AG10803 (cell line): ENCODE measurements at regions not wholly inside any gene's neighbourhood (a gene's known extent, or its start where the extent isn't known, plus 50 kb on each side); places are given as distances from the start of the nearest gene placed in this dataset.
"Not testable (repeated sequence)": the region's sequence is repeated elsewhere in the genome, so short reads cannot be mapped to it uniquely, and the experiment has no call there.

Source experiments
- DNase-seq: peaks from one replicate; pipeline ENCODE4 v3.0.0; 2010; ENCODE audit warnings: low read depth
- H3K4me3 ChIP-seq: 2 replicates; pipeline ENCODE4 v1.5.1; 2011; ENCODE audit warnings: mild to moderate bottlenecking, low read length, control low read depth
- TF ChIP-seq, protein P1 (sequence below): conservative IDR thresholded peaks from 2 replicates; pipeline ENCODE4 v1.5.1; 2011; ENCODE audit warnings: mild to moderate bottlenecking, low read length, control low read depth, inconsistent platforms

DNA sequence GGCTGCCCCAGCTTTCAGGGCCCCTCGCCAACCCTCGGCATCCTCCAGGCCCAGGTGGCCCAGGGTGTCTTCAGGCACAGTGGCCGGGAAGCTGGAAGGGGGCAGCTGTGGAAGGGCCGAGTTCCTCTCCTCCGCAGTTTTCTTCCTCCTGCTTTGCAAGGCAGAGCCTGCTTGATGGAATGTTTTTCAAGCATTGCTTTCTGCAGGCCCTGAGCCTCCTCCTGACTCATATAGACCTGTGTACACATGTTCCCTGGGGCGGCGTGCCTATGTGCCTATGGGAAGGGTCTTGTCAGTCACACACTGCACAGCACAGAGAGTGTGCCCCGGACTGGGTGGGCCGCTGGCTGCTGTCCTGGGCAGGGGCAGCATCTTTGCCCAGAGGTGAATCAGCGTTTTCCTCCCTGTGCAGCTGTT, 107.5 kb downstream of the ERMARD start:
- no peak for DNase-seq
- no peak overlapping the region for H3K4me3 ChIP-seq
- TF ChIP-seq, protein P1, sequence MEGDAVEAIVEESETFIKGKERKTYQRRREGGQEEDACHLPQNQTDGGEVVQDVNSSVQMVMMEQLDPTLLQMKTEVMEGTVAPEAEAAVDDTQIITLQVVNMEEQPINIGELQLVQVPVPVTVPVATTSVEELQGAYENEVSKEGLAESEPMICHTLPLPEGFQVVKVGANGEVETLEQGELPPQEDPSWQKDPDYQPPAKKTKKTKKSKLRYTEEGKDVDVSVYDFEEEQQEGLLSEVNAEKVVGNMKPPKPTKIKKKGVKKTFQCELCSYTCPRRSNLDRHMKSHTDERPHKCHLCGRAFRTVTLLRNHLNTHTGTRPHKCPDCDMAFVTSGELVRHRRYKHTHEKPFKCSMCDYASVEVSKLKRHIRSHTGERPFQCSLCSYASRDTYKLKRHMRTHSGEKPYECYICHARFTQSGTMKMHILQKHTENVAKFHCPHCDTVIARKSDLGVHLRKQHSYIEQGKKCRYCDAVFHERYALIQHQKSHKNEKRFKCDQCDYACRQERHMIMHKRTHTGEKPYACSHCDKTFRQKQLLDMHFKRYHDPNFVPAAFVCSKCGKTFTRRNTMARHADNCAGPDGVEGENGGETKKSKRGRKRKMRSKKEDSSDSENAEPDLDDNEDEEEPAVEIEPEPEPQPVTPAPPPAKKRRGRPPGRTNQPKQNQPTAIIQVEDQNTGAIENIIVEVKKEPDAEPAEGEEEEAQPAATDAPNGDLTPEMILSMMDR = no peak

DNA sequence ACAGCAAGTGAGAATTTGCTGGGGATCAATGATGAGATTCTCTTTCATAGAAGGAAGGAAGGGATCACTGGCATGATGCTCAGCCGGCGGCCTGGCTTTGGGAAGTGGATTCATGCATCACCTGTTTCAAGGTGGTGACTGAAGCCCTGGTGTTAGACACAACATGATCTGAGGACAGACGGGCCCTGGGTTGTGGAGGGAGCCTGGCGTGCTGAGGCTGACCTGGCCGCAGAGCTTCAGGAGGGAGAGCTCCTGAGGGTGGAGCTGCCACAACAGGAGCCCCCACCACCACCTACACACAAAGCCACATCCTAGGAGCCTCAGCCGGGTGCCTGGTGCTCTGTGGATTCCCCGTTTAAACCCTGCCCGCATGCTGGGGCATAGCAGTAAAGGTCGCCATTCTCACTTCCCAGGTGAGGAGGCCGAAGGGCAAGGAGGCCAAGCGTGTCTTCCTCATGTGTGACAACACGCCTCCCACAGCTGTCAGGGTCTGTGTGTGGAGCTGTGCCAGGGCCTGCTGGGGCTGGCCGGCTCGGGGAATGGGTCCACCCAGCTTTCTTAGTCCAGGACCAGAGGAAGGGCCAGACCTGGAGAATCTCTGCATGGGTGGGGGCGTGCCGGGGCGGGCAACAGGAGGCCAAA, 107.0 kb downstream of the ERMARD start:
- H3K4me3 ChIP-seq = no peak overlapping the region
- no peak for DNase-seq
- TF ChIP-seq, protein P1 = no peak

DNA sequence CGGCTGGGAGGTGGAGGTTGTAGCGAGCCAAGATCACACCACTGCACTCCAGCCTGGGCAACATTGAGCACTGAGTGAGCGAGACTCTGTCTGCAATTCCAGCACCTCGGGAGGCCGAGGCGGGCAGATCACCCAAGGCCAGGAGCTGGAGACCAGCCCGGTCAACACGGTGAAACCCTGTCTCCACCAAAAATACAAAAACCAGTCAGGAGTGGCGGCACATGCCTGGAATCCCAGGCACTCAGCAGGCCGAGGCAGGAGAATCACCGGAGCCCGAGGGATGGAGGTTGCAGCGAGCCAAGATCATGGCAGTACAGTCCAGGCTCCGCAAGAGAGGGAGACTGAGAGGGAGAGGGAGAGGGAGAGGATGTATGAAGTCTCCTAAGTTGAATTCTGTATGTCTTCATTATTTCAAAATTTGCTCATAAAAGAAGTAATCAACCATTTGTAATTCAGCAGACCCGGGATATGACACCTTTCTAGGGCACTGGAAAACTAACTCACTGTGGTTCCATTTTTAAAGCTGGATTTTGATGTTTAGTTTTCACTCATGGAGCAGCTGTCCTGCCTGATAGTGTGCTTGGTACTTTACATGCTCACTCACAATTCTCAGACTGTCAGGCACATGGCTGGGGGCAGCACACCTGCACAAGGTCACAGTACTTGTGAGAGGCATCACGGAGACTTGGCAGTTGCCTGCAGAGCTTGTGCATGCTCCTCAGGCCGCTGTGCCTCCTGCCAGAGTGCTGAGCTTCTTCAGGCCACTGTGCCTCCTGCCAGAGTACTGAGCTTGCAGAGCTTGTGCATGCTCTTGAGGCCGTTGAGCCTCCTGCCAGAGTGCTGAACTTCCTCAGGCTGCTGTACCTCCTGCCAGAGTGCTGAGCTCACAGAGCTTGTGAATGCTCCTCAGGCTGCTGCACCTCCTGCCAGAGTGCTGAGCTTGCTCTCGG, 106.2 kb downstream of the ERMARD start:
- TF ChIP-seq, protein P1 = no peak
- no peak for DNase-seq
- H3K4me3 ChIP-seq = no peak overlapping the region

DNA sequence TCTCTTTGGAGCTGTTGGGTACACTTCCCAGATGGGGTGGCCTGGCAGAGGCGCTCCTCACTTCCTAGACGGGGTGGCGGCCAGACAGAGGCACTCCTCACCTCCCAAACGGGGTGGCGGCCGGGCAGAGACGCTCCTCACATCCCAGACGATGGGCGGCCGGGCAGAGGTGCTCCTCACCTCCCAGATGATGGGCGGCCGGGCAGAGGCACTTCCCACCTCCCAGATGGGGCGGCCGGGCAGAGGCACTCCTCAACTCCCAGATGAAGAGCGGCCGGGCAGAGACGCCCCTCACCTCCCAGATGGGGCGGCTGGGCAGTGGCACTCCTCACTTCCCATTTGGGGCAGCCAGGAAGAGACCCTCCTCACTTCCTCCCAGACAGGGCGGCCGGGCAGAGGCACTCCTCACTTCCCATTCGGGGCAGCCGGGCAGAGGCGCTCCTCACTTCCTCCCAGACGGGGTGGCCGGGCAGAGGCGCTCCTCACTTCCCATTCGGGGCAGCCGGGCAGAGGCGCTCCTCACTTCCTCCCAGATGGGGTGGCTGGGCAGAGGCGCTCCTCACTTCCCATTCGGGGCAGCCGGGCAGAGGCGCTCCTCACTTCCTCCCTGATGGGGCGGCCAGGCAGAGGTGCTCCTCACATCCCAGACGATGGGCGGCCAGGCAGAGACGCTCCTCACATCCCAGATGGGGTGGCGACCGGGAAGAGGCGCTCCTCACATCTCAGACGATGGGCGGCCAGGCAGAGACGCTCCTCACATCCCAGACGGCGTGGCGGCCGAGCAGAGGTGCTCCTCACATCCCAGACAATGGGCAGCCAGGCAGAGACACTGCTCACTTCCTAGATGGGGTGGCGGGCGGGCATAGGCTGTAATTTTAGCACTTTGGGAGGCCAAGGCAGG, 105.3 kb downstream of the ERMARD start:
- not testable (repeated sequence) for H3K4me3 ChIP-seq, DNase-seq

DNA sequence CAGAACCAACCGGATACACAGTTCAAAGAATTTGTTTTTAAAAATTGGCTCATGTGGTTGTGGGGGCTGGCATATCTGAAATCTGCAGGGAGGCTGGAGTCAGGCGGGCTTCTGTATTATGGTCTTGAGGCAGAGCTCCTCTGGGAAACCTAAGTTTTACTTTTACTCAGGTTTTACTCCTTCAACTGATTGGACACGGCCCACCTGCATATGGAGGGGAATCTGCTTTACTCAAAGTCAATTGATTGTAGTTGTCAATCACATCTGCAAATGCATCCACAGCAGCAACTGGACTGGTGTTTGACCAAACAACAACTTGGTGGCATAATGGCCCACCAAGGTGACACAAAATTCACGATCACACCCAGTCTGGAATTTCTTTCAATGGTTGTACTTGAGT, 103.4 kb downstream of the ERMARD start:
- H3K4me3 ChIP-seq = no peak overlapping the region
- DNase-seq = no peak
- TF ChIP-seq, protein P1 = no peak

DNA sequence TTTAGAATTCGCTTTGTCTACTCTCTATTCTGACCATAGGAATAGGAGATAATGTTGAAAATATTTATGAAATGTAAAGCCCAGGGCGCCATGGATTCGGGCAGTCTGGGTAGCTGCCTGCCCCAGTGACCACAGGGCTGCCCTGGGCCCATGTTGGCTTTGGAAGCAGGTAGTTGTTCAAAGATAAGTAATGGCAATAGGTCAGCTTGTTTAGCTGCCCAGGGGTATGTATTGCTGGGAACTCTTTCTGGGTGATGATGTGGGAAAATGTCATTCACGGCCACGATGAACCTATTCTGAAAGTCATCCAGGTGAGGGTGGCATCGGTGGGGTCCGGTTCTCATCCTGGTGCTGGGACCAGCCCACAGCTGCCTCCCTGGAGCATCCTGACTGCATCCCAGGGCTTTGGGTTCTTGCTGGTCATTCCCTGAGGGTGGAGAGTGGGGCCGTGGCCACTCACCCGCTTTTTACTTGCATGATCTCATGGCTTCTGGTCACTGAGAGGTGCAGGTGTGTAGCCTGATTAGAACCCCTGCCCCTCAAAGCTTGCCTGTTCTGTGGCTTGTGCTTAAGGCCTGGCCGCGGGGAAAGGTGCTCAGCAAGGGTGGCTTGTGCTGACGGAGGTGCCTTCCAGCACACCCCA, 102.8 kb downstream of the ERMARD start:
- DNase-seq = no peak
- TF ChIP-seq, protein P1 = no peak
- no peak overlapping the region for H3K4me3 ChIP-seq
